HG03060 (cell line): ENCODE measurements at regions not wholly inside any gene's neighbourhood (a gene's known extent, or its start where the extent isn't known, plus 50 kb on each side); places are given as distances from the start of the nearest gene placed in this dataset.
"Not testable (repeated sequence)": the region's sequence is repeated elsewhere in the genome, so short reads cannot be mapped to it uniquely, and the experiment has no call there.

Source experiments
- ATAC-seq: cut with Tn5 transposase; IDR thresholded peaks from one replicate; pipeline ENCODE4 v1.9.1; 2021; ENCODE audit warnings: low read depth, moderate number of reproducible peaks; ENCODE audit not compliant: unreplicated experiment

GRCh38 chr16:65570261-65570660 lies 448.4 kb upstream of the CDH11 start:
- ATAC-seq, result no peak

- no peak for ATAC-seq
Measured at GRCh38 chr16:65559846-65560245, 438.0 kb upstream of the CDH11 start.

GRCh38 chr16:65549689-65550088 lies 427.8 kb upstream of the CDH11 start:
- ATAC-seq, result not testable (repeated sequence)

GRCh38 chr16:65548470-65548869 lies 426.6 kb upstream of the CDH11 start:
- ATAC-seq, result no peak

GRCh38 chr16:65547772-65548446 lies 426.0 kb upstream of the CDH11 start:
- no peak for ATAC-seq

GRCh38 chr16:65546353-65546791 lies 424.5 kb upstream of the CDH11 start:
- no peak for ATAC-seq

GRCh38 chr16:65545413-65545956 lies 423.6 kb upstream of the CDH11 start:
- ATAC-seq, result no peak

GRCh38 chr16:65543781-65544740 lies 422.2 kb upstream of the CDH11 start:
- ATAC-seq, result no peak

- no peak for ATAC-seq
Measured at GRCh38 chr16:65541646-65542045, 419.8 kb upstream of the CDH11 start.

- ATAC-seq, result no peak
Measured at GRCh38 chr16:65540901-65541300, 419.0 kb upstream of the CDH11 start.

GRCh38 chr16:65538976-65539375 lies 417.1 kb upstream of the CDH11 start:
- ATAC-seq, result no peak

GRCh38 chr16:65537336-65537735 lies 415.5 kb upstream of the CDH11 start:
- no peak for ATAC-seq

GRCh38 chr16:65534121-65534528 lies 412.3 kb upstream of the CDH11 start:
- ATAC-seq, result no peak

- ATAC-seq, result no peak
Measured at GRCh38 chr16:65532846-65533245, 411.0 kb upstream of the CDH11 start.

GRCh38 chr16:65532258-65532657 lies 410.4 kb upstream of the CDH11 start:
- no peak for ATAC-seq

GRCh38 chr16:65531475-65531874 lies 409.6 kb upstream of the CDH11 start:
- no peak for ATAC-seq

- no peak for ATAC-seq
Measured at GRCh38 chr16:65525707-65526106, 403.8 kb upstream of the CDH11 start.

GRCh38 chr16:65524997-65525396 lies 403.1 kb upstream of the CDH11 start:
- ATAC-seq, result no peak

- ATAC-seq, result no peak
Measured at GRCh38 chr16:65524231-65524630, 402.4 kb upstream of the CDH11 start.

- ATAC-seq, result no peak
Measured at GRCh38 chr16:65523283-65523944, 401.6 kb upstream of the CDH11 start.

- ATAC-seq, result no peak
Measured at GRCh38 chr16:65522412-65522811, 400.5 kb upstream of the CDH11 start.
